Stimulated activated naive CD8-positive, alpha-beta T cell treated with anti-CD3 and anti-CD28 coated beads, Interleukin-15, amount 100 ng/mL, for 72 hours (primary cell): ENCODE measurements at regions not wholly inside any gene's neighbourhood (a gene's known extent, or its start where the extent isn't known, plus 50 kb on each side); places are given as distances from the start of the nearest gene placed in this dataset.

Source experiments
- ATAC-seq: fragments of 150-1000 bp; cut with Tn5 transposase; 2 replicates; pipeline ENCODE4 v1.10.0; 2021; ENCODE audit warnings: mild to moderate bottlenecking, moderate library complexity
- DNase-seq, 2 donors: peaks; one replicate each; pipeline ENCODE4 v3.0.0; 2021 to 2022
- H3K27ac Mint-ChIP-seq, 2 donors: one replicate each; pipeline ENCODE4 v1.8.0; 2022; ENCODE audit warnings: mild to moderate bottlenecking in 2 of 2, mixed read lengths in 2 of 2, moderate library complexity in 2 of 2
- H3K27me3 Mint-ChIP-seq: one replicate; pipeline ENCODE4 v1.8.0; 2022; ENCODE audit warnings: mixed read lengths
- H3K4me1 Mint-ChIP-seq: one replicate; pipeline ENCODE4 v1.8.0; 2022; ENCODE audit warnings: mild to moderate bottlenecking, mixed read lengths
- H3K4me3 Mint-ChIP-seq, 2 donors: one replicate each; pipeline ENCODE4 v1.8.0; 2022; ENCODE audit warnings: mild to moderate bottlenecking in 2 of 2, mixed read lengths in 2 of 2, moderate library complexity in 1 of 2
- H3K9me3 Mint-ChIP-seq, 2 donors: one replicate each; pipeline ENCODE4 v1.8.0; 2022; ENCODE audit warnings: mixed read lengths in 2 of 2

DNA sequence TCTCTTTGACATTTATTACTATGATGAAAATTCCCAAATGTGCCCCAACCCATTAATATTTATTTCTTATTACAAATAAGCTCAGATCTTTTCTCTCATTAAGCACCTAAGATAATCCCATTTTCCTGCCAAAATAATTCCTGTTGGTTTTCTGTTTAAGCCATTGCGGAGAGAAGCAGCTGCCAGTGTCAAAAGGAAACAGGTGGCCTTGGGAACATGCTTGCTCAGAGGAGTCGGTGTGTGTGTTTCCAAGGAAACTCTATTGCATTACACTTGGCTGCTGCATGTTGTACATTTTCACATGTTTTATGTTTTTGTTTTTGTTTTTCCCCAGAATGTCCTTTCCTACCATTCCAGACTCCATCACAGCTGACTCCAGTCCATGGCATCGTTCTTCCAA lies 56.4 kb downstream of the CD24 start:
- Mint-ChIP-seq H3K9me3 (no peaks in the 10 kb centered on the region), H3K4me3 (no peak overlapping the region), H3K27me3 (peaks cover 31% of the 10 kb centered on the region), H3K27ac (no peak overlapping the region), H3K4me1 (peaks cover 6% of the 10 kb centered on the region)
- no peak for DNase-seq
- ATAC-seq: no peak

DNA sequence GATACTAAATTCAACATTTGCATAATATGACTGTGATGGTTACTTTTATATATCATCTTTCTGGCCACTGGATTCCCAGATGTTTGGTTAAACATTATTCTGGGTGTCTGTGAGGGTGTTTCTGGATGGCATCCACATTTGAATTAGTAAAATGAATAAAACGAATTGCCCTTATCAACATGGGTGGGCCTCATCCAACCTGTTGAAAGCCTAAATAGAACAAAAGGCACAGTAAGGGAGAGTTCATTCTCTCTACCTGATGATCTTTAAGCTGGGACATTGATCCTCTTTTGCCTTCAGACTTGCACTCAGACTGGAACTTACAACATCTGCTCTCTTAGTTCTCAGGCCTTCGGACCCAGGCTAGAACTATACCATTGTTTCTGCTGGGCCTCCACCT lies 57.6 kb downstream of the CD24 start:
- peaks cover 31% of the 10 kb centered on the region for H3K27me3 Mint-ChIP-seq
- no peaks in the 10 kb centered on the region for H3K9me3 Mint-ChIP-seq
- H3K4me1 Mint-ChIP-seq: peaks cover 6% of the 10 kb centered on the region

GRCh38 chr6:106913676-106914280 lies 60.8 kb downstream of the CD24 start:
- no peaks in the 10 kb centered on the region for H3K9me3 Mint-ChIP-seq
- no peak overlapping the region for H3K4me3 Mint-ChIP-seq
- H3K27ac Mint-ChIP-seq: no peak overlapping the region
- ATAC-seq (no peak), DNase-seq (no peak)
- peaks cover 6% of the 10 kb centered on the region for H3K4me1 Mint-ChIP-seq
- H3K27me3 Mint-ChIP-seq: peaks cover 8% of the 10 kb centered on the region

More for the DNA sequence above, 57.6 kb downstream of the CD24 start:
- H3K27ac Mint-ChIP-seq: no peak overlapping the region
- H3K4me3 Mint-ChIP-seq: no peak overlapping the region
- no peak for ATAC-seq
- DNase-seq: no peak

DNA sequence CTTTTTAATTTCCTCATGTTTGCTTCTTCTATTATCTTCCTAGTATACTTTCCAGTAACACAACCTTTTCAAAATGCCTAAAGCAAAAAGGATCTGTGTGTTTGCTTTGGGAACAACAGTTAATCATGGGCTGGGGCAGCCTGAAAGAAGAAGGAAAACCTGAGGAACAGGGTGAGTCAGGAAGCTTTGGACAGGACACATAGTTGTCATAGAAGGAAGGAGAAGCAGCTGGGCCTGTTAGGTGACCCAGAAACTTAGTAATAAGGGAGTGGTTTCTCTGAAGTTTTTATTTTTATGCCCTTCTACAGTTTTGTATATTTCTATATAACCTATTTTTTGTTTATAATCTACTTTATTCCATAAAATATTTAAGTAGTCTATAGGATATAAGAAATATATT lies 61.4 kb downstream of the CD24 start:
- DNase-seq (no peak), ATAC-seq (no peak)
- peaks cover 1% of the 10 kb centered on the region for H3K27me3 Mint-ChIP-seq
- no peak overlapping the region for H3K27ac Mint-ChIP-seq
- peaks cover 6% of the 10 kb centered on the region for H3K4me1 Mint-ChIP-seq
- H3K9me3 Mint-ChIP-seq: no peaks in the 10 kb centered on the region
- no peak overlapping the region for H3K4me3 Mint-ChIP-seq

GRCh38 chr6:106912091-106912490 lies 62.4 kb downstream of the CD24 start:
- Mint-ChIP-seq H3K4me3 (no peak overlapping the region), H3K27me3 (no peaks in the 10 kb centered on the region), H3K4me1 (peaks cover 6% of the 10 kb centered on the region), H3K27ac (no peak overlapping the region), H3K9me3 (no peaks in the 10 kb centered on the region)
- DNase-seq (no peak), ATAC-seq (no peak)

- Mint-ChIP-seq H3K4me3 (no peak overlapping the region), H3K27ac (no peak overlapping the region), H3K4me1 (peaks cover 6% of the 10 kb centered on the region), H3K9me3 (no peaks in the 10 kb centered on the region), H3K27me3 (no peaks in the 10 kb centered on the region)
- no peak for DNase-seq
- ATAC-seq: no peak
Observed at GRCh38 chr6:106910999-106911949, 63.3 kb downstream of the CD24 start.

GRCh38 chr6:106908386-106908840 lies 66.1 kb downstream of the CD24 start:
- no peak for ATAC-seq
- Mint-ChIP-seq H3K27me3 (no peaks in the 10 kb centered on the region), H3K27ac (no peak overlapping the region), H3K4me3 (no peak overlapping the region), H3K9me3 (no peaks in the 10 kb centered on the region), H3K4me1 (no peaks in the 10 kb centered on the region)
- no peak for DNase-seq

DNA sequence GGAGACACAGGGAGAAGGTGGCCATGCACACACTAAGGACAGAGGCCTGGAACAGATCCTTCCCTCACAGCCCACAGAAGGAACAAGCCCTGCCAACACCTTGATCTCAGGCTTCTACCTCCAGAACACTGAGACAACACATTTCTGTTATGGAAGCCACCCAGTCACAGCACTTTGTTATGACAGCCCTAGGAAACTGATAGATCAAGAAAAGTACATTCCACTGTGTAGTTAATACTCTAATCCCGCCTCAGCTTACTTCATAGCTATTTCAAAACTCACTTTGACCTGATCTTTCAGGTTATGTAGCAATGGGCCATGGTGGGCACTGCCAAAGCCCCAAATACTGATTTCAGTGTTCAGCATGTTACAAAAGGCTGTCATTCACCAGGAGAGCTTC lies 66.8 kb downstream of the CD24 start:
- Mint-ChIP-seq H3K27ac (no peak overlapping the region), H3K9me3 (no peaks in the 10 kb centered on the region), H3K4me1 (no peaks in the 10 kb centered on the region), H3K27me3 (no peaks in the 10 kb centered on the region), H3K4me3 (no peak overlapping the region)
- DNase-seq (no peak), ATAC-seq (no peak)

- H3K4me1 Mint-ChIP-seq: no peaks in the 10 kb centered on the region
- DNase-seq: no peak
- no peak for ATAC-seq
- no peak overlapping the region for H3K4me3 Mint-ChIP-seq
- H3K27ac Mint-ChIP-seq: no peak overlapping the region
- peaks cover 0 to under 1% of the 10 kb centered on the region in 2 donors for H3K9me3 Mint-ChIP-seq
- H3K27me3 Mint-ChIP-seq: no peaks in the 10 kb centered on the region
Observed at GRCh38 chr6:106906232-106906631, 68.3 kb downstream of the CD24 start.

- Mint-ChIP-seq H3K27me3 (peaks cover 4% of the 10 kb centered on the region), H3K9me3 (peaks cover 0 to 9% of the 10 kb centered on the region in 2 donors), H3K27ac (no peak overlapping the region), H3K4me3 (no peak overlapping the region), H3K4me1 (no peaks in the 10 kb centered on the region)
- no peak for DNase-seq
- ATAC-seq: no peak
Observed at GRCh38 chr6:106903299-106903698, 71.2 kb downstream of the CD24 start.

DNA sequence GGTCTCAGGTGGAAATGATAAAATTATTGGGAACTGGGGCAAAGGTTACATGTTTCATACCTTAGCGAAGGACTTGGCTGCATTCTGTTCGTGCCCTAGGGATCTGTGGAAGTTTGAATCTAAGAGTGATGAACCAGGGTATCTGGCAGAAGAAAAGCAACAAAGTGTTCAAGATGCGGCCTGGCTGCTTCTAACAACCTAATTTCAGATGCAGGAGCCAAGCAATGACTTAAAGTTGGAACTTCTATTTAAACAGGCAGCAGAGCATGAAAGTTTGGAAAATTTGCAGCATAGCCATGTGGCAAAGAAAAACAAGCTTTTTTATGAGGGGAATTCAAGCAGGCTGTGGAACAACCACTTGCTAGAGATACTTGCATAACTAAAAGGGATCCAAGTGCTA lies 73.5 kb downstream of the CD24 start:
- ATAC-seq: no peak

GRCh38 chr6:106899697-106900096 lies 74.8 kb downstream of the CD24 start:
- peaks cover 23% of the 10 kb centered on the region for H3K27me3 Mint-ChIP-seq
- ATAC-seq: no peak
- no peak overlapping the region for H3K27ac Mint-ChIP-seq
- H3K4me1 Mint-ChIP-seq: no peaks in the 10 kb centered on the region
- peaks cover 0 to 9% of the 10 kb centered on the region in 2 donors for H3K9me3 Mint-ChIP-seq
- DNase-seq: no peak
- H3K4me3 Mint-ChIP-seq: no peak overlapping the region

More for the DNA sequence above, 73.5 kb downstream of the CD24 start:
- no peak for DNase-seq
- Mint-ChIP-seq H3K4me1 (no peaks in the 10 kb centered on the region), H3K9me3 (peaks cover 0 to 9% of the 10 kb centered on the region in 2 donors), H3K27me3 (peaks cover 15% of the 10 kb centered on the region), H3K4me3 (no peak overlapping the region), H3K27ac (no peak overlapping the region)

GRCh38 chr6:106897580-106897979 lies 76.9 kb downstream of the CD24 start:
- Mint-ChIP-seq H3K27ac (no peak overlapping the region), H3K9me3 (peaks cover 0 to 9% of the 10 kb centered on the region in 2 donors), H3K4me3 (no peak overlapping the region), H3K4me1 (no peaks in the 10 kb centered on the region), H3K27me3 (peaks cover 29% of the 10 kb centered on the region)
- DNase-seq (no peak), ATAC-seq (no peak)

DNA sequence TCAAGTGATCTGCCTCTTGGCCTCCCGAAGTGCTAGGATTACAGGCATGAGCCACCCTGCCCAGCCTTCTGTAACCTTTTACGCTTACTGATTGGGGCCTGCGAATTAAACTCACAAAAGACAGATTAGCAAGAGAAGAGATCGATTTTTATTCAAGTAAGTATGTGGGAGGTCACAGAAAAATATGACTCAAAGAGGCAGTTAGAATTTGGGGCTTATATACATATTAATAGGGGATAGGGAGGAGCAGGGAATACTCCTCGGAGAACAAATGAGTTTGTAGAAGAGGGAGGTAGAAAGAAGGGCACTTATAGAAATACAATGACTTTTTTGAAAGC lies 78.9 kb downstream of the CD24 start:
- Mint-ChIP-seq H3K27ac (no peak overlapping the region), H3K9me3 (peaks cover 0 to 3% of the 10 kb centered on the region in 2 donors), H3K27me3 (peaks cover 29% of the 10 kb centered on the region), H3K4me1 (no peaks in the 10 kb centered on the region), H3K4me3 (no peak overlapping the region)
- ATAC-seq: no peak
- DNase-seq: no peak

DNA sequence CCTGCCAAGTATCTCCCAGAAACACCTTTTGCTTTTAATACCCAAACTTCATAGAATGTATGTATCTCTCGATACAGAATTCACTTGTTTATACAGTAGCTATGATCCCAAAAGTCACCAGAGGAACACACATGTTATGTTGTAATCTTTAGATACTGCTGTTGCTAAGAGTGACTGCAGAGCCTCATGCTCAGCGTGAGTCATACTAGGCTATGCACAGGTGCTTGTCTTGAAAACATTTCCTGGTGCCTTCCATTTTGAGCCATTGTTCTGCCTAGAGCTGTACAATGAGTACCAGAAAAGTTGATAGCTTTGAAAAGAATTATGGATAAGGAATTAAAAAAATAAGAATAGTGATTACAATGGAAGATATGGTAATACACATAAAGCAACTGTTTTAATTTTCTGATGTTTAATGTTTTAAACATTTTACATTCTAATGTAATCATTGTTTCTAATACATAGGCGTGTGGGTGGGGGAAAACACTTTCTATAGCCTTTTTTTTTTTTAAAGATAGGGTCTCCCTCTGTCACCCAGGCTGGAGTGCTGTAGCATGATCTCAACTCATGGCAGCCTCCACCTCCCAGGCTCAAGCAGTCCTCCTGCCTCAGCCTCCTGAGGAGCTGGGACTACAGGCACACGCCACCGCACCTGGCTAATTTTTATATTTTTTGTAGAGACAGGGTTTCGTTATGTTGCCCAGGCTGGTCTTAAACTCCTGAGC lies 79.4 kb downstream of the CD24 start:
- Mint-ChIP-seq H3K9me3 (no peaks in the 10 kb centered on the region), H3K27ac (no peak overlapping the region), H3K4me3 (no peak overlapping the region), H3K27me3 (peaks cover 33% of the 10 kb centered on the region), H3K4me1 (no peaks in the 10 kb centered on the region)
- DNase-seq: no peak
- no peak for ATAC-seq

DNA sequence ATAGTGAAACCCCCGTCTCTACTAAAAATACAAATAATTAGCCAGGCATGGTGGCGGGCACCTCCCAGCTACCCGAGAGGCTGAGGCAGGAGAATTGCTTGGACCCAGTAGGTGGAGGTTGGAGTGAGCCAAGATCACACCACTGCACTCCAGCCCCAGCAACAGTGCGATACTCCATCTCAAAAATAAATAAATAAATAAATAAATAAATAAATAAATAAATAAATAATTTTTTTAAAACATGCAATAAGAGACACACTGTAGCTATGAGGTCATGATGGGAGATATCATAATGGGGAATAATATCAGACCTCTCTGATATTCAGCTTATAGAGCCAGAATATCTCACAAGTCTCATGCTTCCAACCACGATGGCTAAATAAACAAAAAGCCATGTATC lies 82.3 kb downstream of the CD24 start:
- ATAC-seq: no peak
- no peak overlapping the region for H3K4me3 Mint-ChIP-seq
- no peak for DNase-seq

More for the DNA sequence above, 82.3 kb downstream of the CD24 start:
- no peaks in the 10 kb centered on the region for H3K4me1 Mint-ChIP-seq
- no peak overlapping the region for H3K27ac Mint-ChIP-seq
- H3K27me3 Mint-ChIP-seq: peaks cover 38% of the 10 kb centered on the region
- H3K9me3 Mint-ChIP-seq: no peaks in the 10 kb centered on the region
